AG04449 (cell line): ENCODE measurements at regions not wholly inside any gene's neighbourhood (a gene's known extent, or its start where the extent isn't known, plus 50 kb on each side); places are given as distances from the start of the nearest gene placed in this dataset.

Experiments used
- CTCF ChIA-PET: fragments of 350-600 bp; formaldehyde crosslinking; extraction: SDS; loops from one replicate; lab custom pipeline; 2021; ENCODE audit warnings: antibody characterized with exemption; lab: Yijun Ruan, JAX
- POLR2A ChIA-PET: fragments of 400-600, 350-600 bp; formaldehyde crosslinking; extraction: SDS; loops from one replicate; lab custom pipeline; 2020; ENCODE audit warnings: antibody characterized with exemption, inconsistent platforms; lab: Yijun Ruan, JAX
- DNase-seq: peaks from one replicate; pipeline ENCODE4 v3.0.0-alpha.2; 2010; ENCODE audit warnings: low read depth, low spot score
- H3K4me3 ChIP-seq: 2 replicates; pipeline ENCODE4 v1.5.1; 2011; ENCODE audit warnings: low read depth, mild to moderate bottlenecking, control low read depth, low read length
- TF ChIP-seq, protein P1 (sequence below): IDR thresholded peaks from one replicate; pipeline ENCODE4 v1.5.1; 2011; ENCODE audit warnings: mild to moderate bottlenecking, moderate library complexity, low read length, control low read depth, inconsistent platforms; ENCODE audit not compliant: insufficient read depth; ENCODE audit errors: missing control alignments

DNA sequence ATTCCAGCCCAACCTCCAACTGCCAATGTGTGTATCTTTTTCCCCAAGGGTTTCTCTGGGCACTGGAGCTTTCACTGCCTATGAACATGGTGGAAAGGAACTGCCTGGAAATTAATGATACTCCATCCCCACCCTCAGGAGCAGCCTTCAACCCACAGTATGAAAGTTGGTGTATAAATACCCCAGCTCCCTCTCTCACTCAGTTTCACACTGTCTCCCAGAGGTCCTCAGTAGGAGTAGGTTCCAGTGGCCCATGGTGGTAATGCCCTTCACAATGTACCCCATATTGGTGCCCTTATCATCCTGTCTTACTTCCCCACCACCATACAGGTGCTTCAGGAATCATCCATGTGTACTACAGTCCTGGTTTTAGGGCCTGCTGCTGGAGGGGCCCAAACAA, 462.6 kb downstream of the MIAT start:
- TF ChIP-seq, protein P1, sequence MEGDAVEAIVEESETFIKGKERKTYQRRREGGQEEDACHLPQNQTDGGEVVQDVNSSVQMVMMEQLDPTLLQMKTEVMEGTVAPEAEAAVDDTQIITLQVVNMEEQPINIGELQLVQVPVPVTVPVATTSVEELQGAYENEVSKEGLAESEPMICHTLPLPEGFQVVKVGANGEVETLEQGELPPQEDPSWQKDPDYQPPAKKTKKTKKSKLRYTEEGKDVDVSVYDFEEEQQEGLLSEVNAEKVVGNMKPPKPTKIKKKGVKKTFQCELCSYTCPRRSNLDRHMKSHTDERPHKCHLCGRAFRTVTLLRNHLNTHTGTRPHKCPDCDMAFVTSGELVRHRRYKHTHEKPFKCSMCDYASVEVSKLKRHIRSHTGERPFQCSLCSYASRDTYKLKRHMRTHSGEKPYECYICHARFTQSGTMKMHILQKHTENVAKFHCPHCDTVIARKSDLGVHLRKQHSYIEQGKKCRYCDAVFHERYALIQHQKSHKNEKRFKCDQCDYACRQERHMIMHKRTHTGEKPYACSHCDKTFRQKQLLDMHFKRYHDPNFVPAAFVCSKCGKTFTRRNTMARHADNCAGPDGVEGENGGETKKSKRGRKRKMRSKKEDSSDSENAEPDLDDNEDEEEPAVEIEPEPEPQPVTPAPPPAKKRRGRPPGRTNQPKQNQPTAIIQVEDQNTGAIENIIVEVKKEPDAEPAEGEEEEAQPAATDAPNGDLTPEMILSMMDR: no peak
- H3K4me3 ChIP-seq: no peak overlapping the region
- ChIA-PET POLR2A (no interaction called here), CTCF (no interaction called here)
- no peak for DNase-seq

DNA sequence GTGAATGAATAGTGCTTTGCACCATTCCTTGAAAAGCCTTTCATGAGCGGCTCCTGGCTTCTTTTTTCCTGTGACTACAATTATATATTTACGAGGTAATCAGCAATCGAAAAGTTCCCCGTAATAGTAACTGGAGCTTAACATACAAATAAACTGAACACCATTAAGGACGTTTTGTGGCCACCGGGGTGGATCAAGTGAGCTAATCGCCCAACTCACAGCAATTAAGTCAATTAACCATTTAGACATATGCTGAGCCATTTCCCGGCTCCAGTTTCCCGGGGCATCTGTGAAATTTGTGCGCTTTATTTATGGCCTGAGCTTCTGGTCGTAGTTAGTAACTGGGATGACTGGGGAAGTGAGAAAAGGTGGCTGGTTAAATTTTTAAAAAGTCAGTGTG, 465.2 kb downstream of the MIAT start:
- CTCF ChIA-PET: interaction anchor here (1.0 to 1.6 kb wide), 2 partner anchors 15 to 443 kb away, joined by 3 to 4 read pairs; no protein-coding TSS in a partner anchor
- DNase-seq: no peak
- POLR2A ChIA-PET: no interaction called here
- no peak overlapping the region for H3K4me3 ChIP-seq
- TF ChIP-seq, protein P1: no peak

DNA sequence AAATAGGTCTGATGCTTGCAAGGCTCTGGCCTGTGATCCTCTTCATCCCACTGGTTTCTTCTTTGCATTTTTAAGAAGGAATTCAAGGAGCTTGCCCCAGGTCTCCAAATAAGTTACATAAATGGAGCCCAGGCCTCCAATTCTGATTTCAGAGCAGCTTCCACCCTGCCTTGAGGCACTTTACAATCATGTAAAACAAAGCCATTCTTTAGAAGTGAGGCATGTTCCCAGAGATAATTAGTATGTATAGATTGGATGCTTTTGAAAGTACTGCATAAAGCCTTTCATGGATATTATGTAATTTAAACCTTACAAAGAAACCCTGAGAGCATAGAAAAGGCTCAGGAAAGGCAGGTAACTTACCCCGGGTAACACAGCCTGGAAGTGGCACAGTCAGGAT, 466.5 kb downstream of the MIAT start:
- POLR2A ChIA-PET: no interaction called here

DNA sequence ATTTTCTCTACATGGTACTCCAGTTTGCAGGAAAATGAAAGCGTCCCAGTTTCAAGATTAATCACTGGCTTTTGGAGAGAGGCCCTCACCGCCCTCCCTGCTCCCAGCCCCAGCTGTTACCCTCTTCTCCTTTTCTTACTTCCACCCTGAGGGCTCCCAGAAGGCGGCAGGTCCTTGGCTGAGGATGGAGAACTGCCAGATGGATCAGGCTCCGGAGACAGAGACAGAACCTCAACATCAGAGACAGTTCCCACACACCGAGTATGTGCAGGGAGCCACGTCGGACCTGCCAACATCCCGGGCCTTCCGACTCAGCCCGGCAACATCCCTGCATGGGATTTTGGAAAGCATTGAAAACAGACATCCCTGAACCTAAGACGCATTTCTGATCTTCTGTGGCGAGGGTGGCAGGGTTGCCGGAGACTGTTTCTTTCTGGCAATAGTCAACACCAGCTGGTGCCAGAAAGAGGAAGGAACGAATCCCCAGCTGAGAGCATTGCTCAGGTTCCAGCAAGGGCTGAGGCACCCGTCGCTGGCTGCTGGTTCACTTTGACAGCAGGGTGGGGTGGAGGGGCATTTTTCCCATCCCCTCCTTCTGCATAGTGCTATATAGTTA, 467.1 kb downstream of the MIAT start:
- DNase-seq: no peak
- H3K4me3 ChIP-seq: no peak overlapping the region
- CTCF ChIA-PET: interaction anchor here (1.6 kb wide), 1 partner anchor 445 kb away, joined by 4 read pairs; no protein-coding TSS in a partner anchor
- POLR2A ChIA-PET: no interaction called here
- TF ChIP-seq, protein P1: no peak

More for the DNA sequence above, 466.5 kb downstream of the MIAT start:
- CTCF ChIA-PET: interaction anchor here (1.6 kb wide), 1 partner anchor 445 kb away, joined by 4 read pairs; no protein-coding TSS in a partner anchor
- DNase-seq: no peak
- H3K4me3 ChIP-seq: no peak overlapping the region
- TF ChIP-seq, protein P1: no peak

DNA sequence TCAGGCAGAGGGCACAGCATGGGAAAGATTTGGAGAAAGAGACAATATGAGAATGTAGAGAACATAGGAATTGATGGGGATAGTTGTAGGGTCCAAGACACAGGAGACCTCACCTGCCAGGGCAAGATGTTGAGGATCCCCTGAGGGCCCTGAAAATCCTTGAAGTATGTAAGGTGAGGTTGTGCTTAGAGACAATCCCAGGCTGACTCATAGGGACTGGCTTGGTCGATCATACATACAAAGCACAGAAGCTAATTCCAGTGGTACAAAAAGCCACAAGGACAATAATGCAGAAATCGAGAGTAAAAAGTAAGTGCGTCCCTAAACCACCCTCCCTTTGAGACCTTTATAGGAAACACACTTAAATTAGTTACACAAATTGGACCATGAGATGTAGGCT, 468.2 kb downstream of the MIAT start:
- CTCF ChIA-PET: interaction anchor here (0.7 kb wide), 1 partner anchor 12 kb away, joined by 3 read pairs; no protein-coding TSS in a partner anchor
- POLR2A ChIA-PET: no interaction called here
- TF ChIP-seq, protein P1: no peak
- H3K4me3 ChIP-seq: no peak overlapping the region
- DNase-seq: no peak

DNA sequence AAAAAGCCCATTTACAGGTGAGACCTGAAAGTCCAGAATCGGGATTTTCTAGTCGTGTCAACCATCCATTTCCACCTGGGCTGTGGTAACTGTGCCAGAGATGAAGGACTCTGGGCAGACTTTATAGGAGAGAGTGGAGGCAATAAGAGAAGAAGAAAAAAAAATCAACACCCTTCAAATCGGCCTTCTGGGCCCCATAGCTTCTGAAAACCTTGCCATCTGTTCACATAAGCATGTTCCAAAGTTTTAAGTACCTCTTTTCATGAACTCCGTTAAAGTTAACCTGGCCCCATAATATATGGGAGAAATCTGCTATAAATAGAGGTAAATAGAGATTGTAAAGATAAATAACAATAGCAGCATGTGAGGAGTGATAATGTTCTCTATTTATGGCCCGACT, 470.5 kb downstream of the MIAT start:
- DNase-seq: no peak
- H3K4me3 ChIP-seq: no peak overlapping the region
- ChIA-PET POLR2A (no interaction called here), CTCF (interaction anchor here (0.9 kb wide), 1 partner anchor 9 kb away, joined by 3 read pairs; no protein-coding TSS in a partner anchor)
- TF ChIP-seq, protein P1: no peak
